CD4-positive, CD25-positive, alpha-beta regulatory T cell (primary cell): ENCODE measurements at regions not wholly inside any gene's neighbourhood (a gene's known extent, or its start where the extent isn't known, plus 50 kb on each side); places are given as distances from the start of the nearest gene placed in this dataset.

Experiments
- ATAC-seq, 2 donors: fragments of 150-1000 bp; cut with Tn5 transposase; one replicate each; pipeline ENCODE4 v1.10.0; 2021; ENCODE audit warnings: low read depth in 2 of 2, moderate number of reproducible peaks in 2 of 2, moderate library complexity in 1 of 2
- DNase-seq, 3 donors: peaks; one replicate each; pipeline versions ENCODE4 v3.0.0 to v3.0.0-alpha.2; 2012 to 2022; ENCODE audit warnings: mixed read lengths in 1 of 3
- H3K27ac ChIP-seq: one replicate; pipeline ENCODE4 v1.7.0; 2013; ENCODE audit warnings: mild to moderate bottlenecking, low read length; ENCODE audit not compliant: insufficient read depth, poor library complexity, severe bottlenecking
- H3K27me3 ChIP-seq: one replicate; pipeline ENCODE4 v1.7.0; 2013; ENCODE audit warnings: low read length; ENCODE audit not compliant: control insufficient read depth, insufficient read depth
- H3K36me3 ChIP-seq: one replicate; pipeline ENCODE4 v1.7.0; 2013; ENCODE audit warnings: mild to moderate bottlenecking, low read length, moderate library complexity; ENCODE audit not compliant: control insufficient read depth, insufficient read depth
- H3K4me1 ChIP-seq: 2 replicates; pipeline ENCODE4 v1.7.0; 2013; ENCODE audit warnings: mild to moderate bottlenecking, low read length; ENCODE audit not compliant: insufficient read depth, control insufficient read depth, poor library complexity, severe bottlenecking
- H3K4me3 ChIP-seq: one replicate; pipeline ENCODE4 v1.7.0; 2013; ENCODE audit warnings: low read depth, mild to moderate bottlenecking, low read length, moderate library complexity
- H3K9me3 ChIP-seq, 2 experiments: 1 replicate in 1 of 2; 2 replicates in 1 of 2; pipeline ENCODE4 v1.7.0; 2013; ENCODE audit warnings: low read length in 2 of 2, mild to moderate bottlenecking in 1 of 2, moderate library complexity in 1 of 2; ENCODE audit not compliant: control insufficient read depth in 2 of 2
- H3K27ac Mint-ChIP-seq, 3 donors: one replicate each; pipeline ENCODE4 v1.8.0; 2020 to 2022; ENCODE audit warnings: mild to moderate bottlenecking in 3 of 3, mixed read lengths in 3 of 3, moderate library complexity in 2 of 3
- H3K27me3 Mint-ChIP-seq: one replicate; pipeline ENCODE4 v1.8.0; 2022; ENCODE audit warnings: mild to moderate bottlenecking, mixed read lengths
- H3K36me3 Mint-ChIP-seq: one replicate; pipeline ENCODE4 v1.8.0; 2020; ENCODE audit warnings: mixed read lengths
- H3K4me1 Mint-ChIP-seq, 4 donors: one replicate each; pipeline ENCODE4 v1.8.0; 2020 to 2022; ENCODE audit warnings: mixed read lengths in 4 of 4, mild to moderate bottlenecking in 1 of 4
- H3K4me3 Mint-ChIP-seq, 4 donors: one replicate each; pipeline ENCODE4 v1.8.0; 2020 to 2022; ENCODE audit warnings: mild to moderate bottlenecking in 4 of 4, mixed read lengths in 4 of 4, moderate library complexity in 3 of 4
- H3K9me3 Mint-ChIP-seq, 7 donors: one replicate each; pipeline ENCODE4 v1.8.0; 2020 to 2022; ENCODE audit warnings: mixed read lengths in 7 of 7, mild to moderate bottlenecking in 3 of 7, moderate library complexity in 2 of 7

- Histone ChIP-seq H3K4me3 (no peak overlapping the region), H3K27ac (no peak overlapping the region), H3K9me3 (no peaks in the 10 kb centered on the region), H3K27me3 (no peaks in the 10 kb centered on the region), H3K4me1 (no peaks in the 10 kb centered on the region), H3K36me3 (no peaks in the 10 kb centered on the region)
- no peak overlapping the region for H3K27ac Mint-ChIP-seq
- H3K9me3 Mint-ChIP-seq = peaks cover 0 to 1% (median 0%) of the 10 kb centered on the region in 7 donors
- no peaks in the 10 kb centered on the region for H3K36me3 Mint-ChIP-seq
- ATAC-seq = no peak
- no peaks in the 10 kb centered on the region for H3K4me1 Mint-ChIP-seq
- H3K27me3 Mint-ChIP-seq = no peaks in the 10 kb centered on the region
- no peak overlapping the region for H3K4me3 Mint-ChIP-seq
- DNase-seq = no peak
These were observed 53.7 kb upstream of the ADAMTS19 start for GRCh38 chr5:129406440-129406839.
